ENCODE measurements at regions not wholly inside any gene's neighbourhood (a gene's known extent, or its start where the extent isn't known, plus 50 kb on each side); places are given as distances from the start of the nearest gene placed in this dataset.

- Histone ChIP-seq H3K4me3 (ENCODE audit: low read depth, low read length) (no peak overlapping the region), H3K27me3 (ENCODE audit: insufficient read depth, low read length) (no peaks in the 10 kb centered on the region), H3K4me1 (ENCODE audit: control insufficient read depth, insufficient read depth, low read length, unreplicated experiment) (no peaks in the 10 kb centered on the region), H3K79me2 (ENCODE audit: control insufficient read depth, insufficient read depth, low read length, unreplicated experiment) (no peaks in the 10 kb centered on the region), H3K27ac (ENCODE audit: low read depth, low read length) (no peak overlapping the region), H2AFZ (ENCODE audit: low read length, unreplicated experiment) (no peak overlapping the region), H3K36me3 (ENCODE audit: insufficient read depth, low read length) (no peaks in the 10 kb centered on the region)
Measured at GRCh38 chr6:94645191-94645590, 932.1 kb upstream of the MANEA start.

GRCh38 chr6:94639564-94639963 lies 937.8 kb upstream of the MANEA start:
- H3K4me3 ChIP-seq (ENCODE audit: low read depth, low read length) = no peak overlapping the region
- no peak overlapping the region for H2AFZ ChIP-seq (ENCODE audit: low read length, unreplicated experiment)
- no peaks in the 10 kb centered on the region for H3K36me3 ChIP-seq (ENCODE audit: insufficient read depth, low read length)
- H3K79me2 ChIP-seq (ENCODE audit: control insufficient read depth, insufficient read depth, low read length, unreplicated experiment) = no peaks in the 10 kb centered on the region
- H3K4me1 ChIP-seq (ENCODE audit: control insufficient read depth, insufficient read depth, low read length, unreplicated experiment) = no peaks in the 10 kb centered on the region
- H3K27me3 ChIP-seq (ENCODE audit: insufficient read depth, low read length) = no peaks in the 10 kb centered on the region
- no peak overlapping the region for H3K27ac ChIP-seq (ENCODE audit: low read depth, low read length)

- Histone ChIP-seq H3K27ac (ENCODE audit: low read depth, low read length) (no peak overlapping the region), H2AFZ (ENCODE audit: low read length, unreplicated experiment) (no peak overlapping the region), H3K79me2 (ENCODE audit: control insufficient read depth, insufficient read depth, low read length, unreplicated experiment) (no peaks in the 10 kb centered on the region), H3K4me3 (ENCODE audit: low read depth, low read length) (no peak overlapping the region), H3K4me1 (ENCODE audit: control insufficient read depth, insufficient read depth, low read length, unreplicated experiment) (no peaks in the 10 kb centered on the region), H3K36me3 (ENCODE audit: insufficient read depth, low read length) (no peaks in the 10 kb centered on the region), H3K27me3 (ENCODE audit: insufficient read depth, low read length) (no peaks in the 10 kb centered on the region)
Measured at GRCh38 chr6:94636780-94637385, 940.5 kb upstream of the MANEA start.

- H2AFZ ChIP-seq (ENCODE audit: low read length, unreplicated experiment) = no peak overlapping the region
- 0 out of 2 replicates have a peak, but pooled peaks cover 5% of the 10 kb centered on the region for H3K27me3 ChIP-seq (ENCODE audit: insufficient read depth, low read length)
- H3K4me3 ChIP-seq (ENCODE audit: low read depth, low read length) = no peak overlapping the region
- no peaks in the 10 kb centered on the region for H3K79me2 ChIP-seq (ENCODE audit: control insufficient read depth, insufficient read depth, low read length, unreplicated experiment)
- H3K4me1 ChIP-seq (ENCODE audit: control insufficient read depth, insufficient read depth, low read length, unreplicated experiment) = no peaks in the 10 kb centered on the region
- H3K36me3 ChIP-seq (ENCODE audit: insufficient read depth, low read length) = no peaks in the 10 kb centered on the region
- H3K27ac ChIP-seq (ENCODE audit: low read depth, low read length) = no peak overlapping the region
Measured at GRCh38 chr6:94623586-94623985, 953.7 kb upstream of the MANEA start.

- Histone ChIP-seq H3K27me3 (ENCODE audit: insufficient read depth, low read length) (0 out of 2 replicates have a peak, but pooled peaks cover 5% of the 10 kb centered on the region), H3K79me2 (ENCODE audit: control insufficient read depth, insufficient read depth, low read length, unreplicated experiment) (no peaks in the 10 kb centered on the region), H3K4me1 (ENCODE audit: control insufficient read depth, insufficient read depth, low read length, unreplicated experiment) (no peaks in the 10 kb centered on the region), H2AFZ (ENCODE audit: low read length, unreplicated experiment) (no peak overlapping the region), H3K27ac (ENCODE audit: low read depth, low read length) (no peak overlapping the region), H3K36me3 (ENCODE audit: insufficient read depth, low read length) (no peaks in the 10 kb centered on the region), H3K4me3 (ENCODE audit: low read depth, low read length) (no peak overlapping the region)
Measured at GRCh38 chr6:94622783-94623182, 954.6 kb upstream of the MANEA start.

GRCh38 chr6:94600636-94601035 lies 976.7 kb upstream of the MANEA start:
- Histone ChIP-seq H3K79me2 (ENCODE audit: control insufficient read depth, insufficient read depth, low read length, unreplicated experiment) (no peaks in the 10 kb centered on the region), H2AFZ (ENCODE audit: low read length, unreplicated experiment) (no peak overlapping the region), H3K27ac (ENCODE audit: low read depth, low read length) (no peak overlapping the region), H3K27me3 (ENCODE audit: insufficient read depth, low read length) (no peaks in the 10 kb centered on the region), H3K4me1 (ENCODE audit: control insufficient read depth, insufficient read depth, low read length, unreplicated experiment) (no peaks in the 10 kb centered on the region), H3K4me3 (ENCODE audit: low read depth, low read length) (no peak overlapping the region), H3K36me3 (ENCODE audit: insufficient read depth, low read length) (no peaks in the 10 kb centered on the region)

- Histone ChIP-seq H3K27me3 (ENCODE audit: insufficient read depth, low read length) (no peaks in the 10 kb centered on the region), H3K4me3 (ENCODE audit: low read depth, low read length) (no peak overlapping the region), H3K4me1 (ENCODE audit: control insufficient read depth, insufficient read depth, low read length, unreplicated experiment) (no peaks in the 10 kb centered on the region), H3K36me3 (ENCODE audit: insufficient read depth, low read length) (no peaks in the 10 kb centered on the region), H2AFZ (ENCODE audit: low read length, unreplicated experiment) (no peak overlapping the region), H3K27ac (ENCODE audit: low read depth, low read length) (no peak overlapping the region), H3K79me2 (ENCODE audit: control insufficient read depth, insufficient read depth, low read length, unreplicated experiment) (no peaks in the 10 kb centered on the region)
Measured at GRCh38 chr6:94597487-94597886, 979.8 kb upstream of the MANEA start.

- Histone ChIP-seq H3K36me3 (ENCODE audit: insufficient read depth, low read length) (no peaks in the 10 kb centered on the region), H3K79me2 (ENCODE audit: control insufficient read depth, insufficient read depth, low read length, unreplicated experiment) (no peaks in the 10 kb centered on the region), H3K27ac (ENCODE audit: low read depth, low read length) (no peak overlapping the region), H2AFZ (ENCODE audit: low read length, unreplicated experiment) (no peak overlapping the region), H3K27me3 (ENCODE audit: insufficient read depth, low read length) (no peaks in the 10 kb centered on the region), H3K4me1 (ENCODE audit: control insufficient read depth, insufficient read depth, low read length, unreplicated experiment) (no peaks in the 10 kb centered on the region), H3K4me3 (ENCODE audit: low read depth, low read length) (no peak overlapping the region)
Measured at GRCh38 chr6:94590416-94590815, 986.9 kb upstream of the MANEA start.

- H3K27me3 ChIP-seq (ENCODE audit: insufficient read depth, low read length) = no peaks in the 10 kb centered on the region
- H3K4me3 ChIP-seq (ENCODE audit: low read depth, low read length) = no peak overlapping the region
- H2AFZ ChIP-seq (ENCODE audit: low read length, unreplicated experiment) = no peak overlapping the region
- no peaks in the 10 kb centered on the region for H3K36me3 ChIP-seq (ENCODE audit: insufficient read depth, low read length)
- H3K4me1 ChIP-seq (ENCODE audit: control insufficient read depth, insufficient read depth, low read length, unreplicated experiment) = no peaks in the 10 kb centered on the region
- no peaks in the 10 kb centered on the region for H3K79me2 ChIP-seq (ENCODE audit: control insufficient read depth, insufficient read depth, low read length, unreplicated experiment)
- no peak overlapping the region for H3K27ac ChIP-seq (ENCODE audit: low read depth, low read length)
Measured at GRCh38 chr6:94588301-94588700, 989.0 kb upstream of the MANEA start.

GRCh38 chr6:94584211-94584610 lies 993.1 kb upstream of the MANEA start:
- no peak overlapping the region for H3K4me3 ChIP-seq (ENCODE audit: low read depth, low read length)
- no peaks in the 10 kb centered on the region for H3K4me1 ChIP-seq (ENCODE audit: control insufficient read depth, insufficient read depth, low read length, unreplicated experiment)
- no peak overlapping the region for H3K27ac ChIP-seq (ENCODE audit: low read depth, low read length)
- no peak overlapping the region for H2AFZ ChIP-seq (ENCODE audit: low read length, unreplicated experiment)
- no peaks in the 10 kb centered on the region for H3K36me3 ChIP-seq (ENCODE audit: insufficient read depth, low read length)
- H3K79me2 ChIP-seq (ENCODE audit: control insufficient read depth, insufficient read depth, low read length, unreplicated experiment) = no peaks in the 10 kb centered on the region
- H3K27me3 ChIP-seq (ENCODE audit: insufficient read depth, low read length) = no peaks in the 10 kb centered on the region

- Histone ChIP-seq H3K4me1 (ENCODE audit: control insufficient read depth, insufficient read depth, low read length, unreplicated experiment) (no peaks in the 10 kb centered on the region), H3K27ac (ENCODE audit: low read depth, low read length) (no peak overlapping the region), H3K4me3 (ENCODE audit: low read depth, low read length) (no peak overlapping the region), H2AFZ (ENCODE audit: low read length, unreplicated experiment) (no peak overlapping the region), H3K79me2 (ENCODE audit: control insufficient read depth, insufficient read depth, low read length, unreplicated experiment) (no peaks in the 10 kb centered on the region), H3K27me3 (ENCODE audit: insufficient read depth, low read length) (no peaks in the 10 kb centered on the region), H3K36me3 (ENCODE audit: insufficient read depth, low read length) (no peaks in the 10 kb centered on the region)
Measured at GRCh38 chr6:94570581-94570980, 1006.8 kb upstream of the MANEA start.

Measured in ACC112 (cell line).